Activated B cell treated with CpG ODN at 0.5 μM for 24 hours (primary cell): ENCODE measurements at regions not wholly inside any gene's neighbourhood (a gene's known extent, or its start where the extent isn't known, plus 50 kb on each side); places are given as distances from the start of the nearest gene placed in this dataset.

Experiments
- ATAC-seq: fragments of 200-7000 bp; cut with Tn5 transposase; one replicate; pipeline ENCODE4 v1.10.0; 2021; ENCODE audit warnings: low read depth, mild to moderate bottlenecking, moderate library complexity
- CTCF ChIA-PET: fragments of 350-600 bp; sonication (Branson Sonifier 250); formaldehyde crosslinking; loops from one replicate; lab custom pipeline; 2021; ENCODE audit warnings: antibody characterized with exemption; lab: Charles Lee
- POLR2A ChIA-PET: fragments of 350-600 bp; sonication (Branson Sonifier 250); formaldehyde crosslinking; loops from one replicate; lab custom pipeline; 2021; ENCODE audit warnings: antibody characterized with exemption; lab: Charles Lee
- DNase-seq: peaks from one replicate; pipeline ENCODE4 v3.0.0; 2022
- H3K27ac Mint-ChIP-seq: one replicate; pipeline ENCODE4 v1.8.0; 2020; ENCODE audit warnings: mixed read lengths
- H3K27me3 Mint-ChIP-seq: one replicate; pipeline ENCODE4 v1.8.0; 2021; ENCODE audit warnings: mixed read lengths
- H3K36me3 Mint-ChIP-seq: one replicate; pipeline ENCODE4 v1.8.0; 2021; ENCODE audit warnings: low read depth, mixed read lengths
- H3K4me1 Mint-ChIP-seq: one replicate; pipeline ENCODE4 v1.8.0; 2021; ENCODE audit warnings: mixed read lengths
- H3K4me3 Mint-ChIP-seq: one replicate; pipeline ENCODE4 v1.8.0; 2020; ENCODE audit warnings: mild to moderate bottlenecking, mixed read lengths
- H3K9me3 Mint-ChIP-seq: one replicate; pipeline ENCODE4 v1.8.0; 2020; ENCODE audit warnings: mixed read lengths
- intact Hi-C: fragments of 100-400 bp; cut with micrococcal nuclease; formaldehyde crosslinking; loops from one replicate; pipeline ENCODE4 v1.15.1; 2024
- TF ChIP-seq, protein P1 (sequence below): fragments of 200-600 bp; IDR thresholded peaks from one replicate; pipeline ENCODE4 v1.8.0; 2022; ENCODE audit warnings: antibody characterized with exemption, mild to moderate bottlenecking

- POLR2A ChIA-PET = interaction anchor here (0.9 to 1.3 kb wide), 3 partner anchors 264 to 268 kb away, joined by 3 to 6 read pairs (median 4); no protein-coding TSS in a partner anchor
- no peak for DNase-seq
- Mint-ChIP-seq H3K9me3 (no peaks in the 10 kb centered on the region), H3K4me3 (peak overlapping the region; percentile 92), H3K36me3 (peaks cover 3% of the 10 kb centered on the region), H3K4me1 (peaks cover 54% of the 10 kb centered on the region), H3K27me3 (no peaks in the 10 kb centered on the region), H3K27ac (peak overlapping the region; percentile 93)
- TF ChIP-seq, protein P1, sequence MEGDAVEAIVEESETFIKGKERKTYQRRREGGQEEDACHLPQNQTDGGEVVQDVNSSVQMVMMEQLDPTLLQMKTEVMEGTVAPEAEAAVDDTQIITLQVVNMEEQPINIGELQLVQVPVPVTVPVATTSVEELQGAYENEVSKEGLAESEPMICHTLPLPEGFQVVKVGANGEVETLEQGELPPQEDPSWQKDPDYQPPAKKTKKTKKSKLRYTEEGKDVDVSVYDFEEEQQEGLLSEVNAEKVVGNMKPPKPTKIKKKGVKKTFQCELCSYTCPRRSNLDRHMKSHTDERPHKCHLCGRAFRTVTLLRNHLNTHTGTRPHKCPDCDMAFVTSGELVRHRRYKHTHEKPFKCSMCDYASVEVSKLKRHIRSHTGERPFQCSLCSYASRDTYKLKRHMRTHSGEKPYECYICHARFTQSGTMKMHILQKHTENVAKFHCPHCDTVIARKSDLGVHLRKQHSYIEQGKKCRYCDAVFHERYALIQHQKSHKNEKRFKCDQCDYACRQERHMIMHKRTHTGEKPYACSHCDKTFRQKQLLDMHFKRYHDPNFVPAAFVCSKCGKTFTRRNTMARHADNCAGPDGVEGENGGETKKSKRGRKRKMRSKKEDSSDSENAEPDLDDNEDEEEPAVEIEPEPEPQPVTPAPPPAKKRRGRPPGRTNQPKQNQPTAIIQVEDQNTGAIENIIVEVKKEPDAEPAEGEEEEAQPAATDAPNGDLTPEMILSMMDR = no peak
- CTCF ChIA-PET = interaction anchor here (1.1 to 3.6 kb wide), 2 partner anchors 255 to 893 kb away, joined by 3 to 15 read pairs; no protein-coding TSS in a partner anchor
- ATAC-seq = no peak
- intact Hi-C loops = loop anchor here (2.0 to 5.0 kb wide), 7 partner anchors 43 to 1887 kb away; no protein-coding TSS in a partner anchor
Measured at GRCh38 chr10:78301891-78302738, 268.5 kb downstream of the RPS24 start.

DNA sequence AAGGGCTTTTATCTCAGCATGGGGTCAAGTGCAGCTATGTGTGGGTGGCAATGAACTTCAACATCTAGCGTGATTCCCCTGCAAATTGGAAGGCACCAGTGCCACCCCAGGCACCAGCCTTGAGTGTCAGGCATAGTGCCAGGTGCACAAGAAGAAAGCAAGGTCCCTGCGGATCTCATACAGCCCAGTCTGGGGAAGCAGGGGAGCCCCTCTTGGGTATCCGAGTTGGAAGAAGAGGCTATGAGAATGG is 269.0 kb downstream of the RPS24 start:
- peaks cover 3% of the 10 kb centered on the region for H3K36me3 Mint-ChIP-seq
- POLR2A ChIA-PET = interaction anchor here (0.9 to 1.3 kb wide), 3 partner anchors 265 to 269 kb away, joined by 3 to 6 read pairs (median 4); no protein-coding TSS in a partner anchor
- CTCF ChIA-PET = interaction anchor here (1.1 to 3.6 kb wide), 2 partner anchors 255 to 892 kb away, joined by 3 to 15 read pairs; no protein-coding TSS in a partner anchor
- DNase-seq (no peak), ATAC-seq (no peak)
- H3K27ac Mint-ChIP-seq = peak overlapping the region; percentile 93
- TF ChIP-seq, protein P1 = no peak
- peaks cover 53% of the 10 kb centered on the region for H3K4me1 Mint-ChIP-seq
- intact Hi-C loops = loop anchor here (2.0 to 5.0 kb wide), 7 partner anchors 44 to 1886 kb away; no protein-coding TSS in a partner anchor
- H3K4me3 Mint-ChIP-seq = peak overlapping the region; percentile 92
- no peaks in the 10 kb centered on the region for H3K27me3 Mint-ChIP-seq
- no peaks in the 10 kb centered on the region for H3K9me3 Mint-ChIP-seq

DNA sequence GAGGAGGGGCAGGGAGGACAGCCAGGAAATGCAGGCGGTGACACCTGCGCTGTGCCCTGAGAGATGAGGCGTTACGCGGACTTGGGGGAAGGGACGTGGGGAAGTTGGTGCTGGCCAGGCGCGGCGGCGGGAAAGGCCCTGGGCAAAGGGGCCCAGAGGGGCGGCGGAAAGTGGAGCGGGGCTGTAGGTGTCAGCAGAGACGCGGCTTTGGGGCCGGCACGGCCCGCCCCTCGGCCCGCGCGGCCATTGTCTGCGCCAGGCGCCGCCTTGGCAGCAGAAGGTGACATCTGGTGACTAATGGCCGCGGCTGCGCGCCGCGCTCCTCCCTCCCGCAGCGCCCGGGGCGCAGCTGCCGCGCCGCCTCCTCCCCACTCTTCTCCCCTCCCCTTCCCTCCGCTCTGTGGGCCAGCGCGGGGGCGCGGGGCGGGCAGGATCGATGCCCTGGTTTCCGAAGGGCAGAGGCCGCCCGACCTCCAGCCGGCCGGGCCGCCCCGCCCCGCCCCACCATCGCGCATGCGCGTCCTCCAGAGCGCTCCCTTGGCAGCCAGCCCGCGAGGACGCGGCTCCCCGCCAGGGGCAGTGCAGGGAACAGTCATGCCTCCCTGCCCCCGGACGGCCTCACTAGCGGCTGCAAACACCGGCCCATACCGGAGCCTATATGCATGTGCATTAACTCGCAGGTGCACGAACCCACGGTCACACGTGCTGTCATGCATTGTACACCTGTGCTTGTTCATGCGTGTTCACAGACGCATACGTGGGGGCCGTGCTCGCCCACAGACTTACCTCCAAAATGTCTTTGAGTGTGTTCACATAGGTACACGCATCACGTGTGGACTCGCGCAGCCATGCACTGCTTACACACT is 269.6 kb downstream of the RPS24 start:
- TF ChIP-seq, protein P1 = peak; percentile 44
- peak overlapping the region; percentile 92 for H3K4me3 Mint-ChIP-seq
- peaks cover 47% of the 10 kb centered on the region for H3K4me1 Mint-ChIP-seq
- H3K36me3 Mint-ChIP-seq = peaks cover 3% of the 10 kb centered on the region
- intact Hi-C loops = loop anchor here (1.0 to 5.0 kb wide), 12 partner anchors 44 to 1886 kb away; partner anchors contain the start of genes POLR3A, RPS24 and ZMIZ1
- DNase-seq = peak; percentile 96
- peak overlapping the region; percentile 93 for H3K27ac Mint-ChIP-seq
- peak; percentile 87 for ATAC-seq
- H3K27me3 Mint-ChIP-seq = no peaks in the 10 kb centered on the region
- ChIA-PET CTCF (interaction anchor here (1.0 to 3.6 kb wide), 3 partner anchors 256 to 892 kb away, joined by 3 to 15 read pairs (median 3); no protein-coding TSS in a partner anchor), POLR2A (interaction anchor here (0.6 to 1.3 kb wide), 5 partner anchors 11 to 1045 kb away, joined by 3 to 8 read pairs (median 4); no protein-coding TSS in a partner anchor)
- H3K9me3 Mint-ChIP-seq = no peaks in the 10 kb centered on the region

GRCh38 chr10:78304091-78305045 is 270.7 kb downstream of the RPS24 start:
- ATAC-seq (no peak), DNase-seq (no peak)
- POLR2A ChIA-PET = interaction anchor here (0.7 to 0.8 kb wide), 2 partner anchors 10 to 764 kb away, joined by 3 to 8 read pairs; no protein-coding TSS in a partner anchor
- peak overlapping the region; percentile 2 for H3K27ac Mint-ChIP-seq
- H3K27me3 Mint-ChIP-seq = no peaks in the 10 kb centered on the region
- H3K4me3 Mint-ChIP-seq = peak overlapping the region; percentile 36
- CTCF ChIA-PET = interaction anchor here (1.0 to 3.6 kb wide), 2 partner anchors 257 to 890 kb away, joined by 3 to 15 read pairs; no protein-coding TSS in a partner anchor
- TF ChIP-seq, protein P1 = no peak
- intact Hi-C loops = loop anchor here (5.0 kb wide), 3 partner anchors 257 to 1028 kb away; no protein-coding TSS in a partner anchor
- no peaks in the 10 kb centered on the region for H3K9me3 Mint-ChIP-seq
- peaks cover 3% of the 10 kb centered on the region for H3K36me3 Mint-ChIP-seq
- H3K4me1 Mint-ChIP-seq = peaks cover 36% of the 10 kb centered on the region
